ENCODE measurements at regions not wholly inside any gene's neighbourhood (a gene's known extent, or its start where the extent isn't known, plus 50 kb on each side); places are given as distances from the start of the nearest gene placed in this dataset.

DNA sequence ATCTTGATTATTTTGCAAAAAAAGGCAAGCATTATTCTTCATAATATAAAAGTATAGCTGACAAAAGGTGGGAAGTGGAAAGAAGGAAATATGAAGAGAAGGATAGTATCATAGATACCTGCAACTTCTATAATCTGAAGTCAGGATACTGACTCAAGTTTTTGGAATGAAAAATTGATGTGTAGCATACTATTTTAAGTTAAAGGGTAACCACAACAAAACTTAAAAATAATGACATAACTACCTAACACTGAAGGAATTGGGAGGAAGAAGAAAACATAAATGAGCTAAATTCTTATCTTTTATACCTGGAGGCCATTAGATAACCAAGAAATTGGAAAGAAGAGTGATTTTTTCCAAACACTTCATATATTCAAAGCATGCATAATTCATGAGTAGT lies 51.8 kb upstream of the TLE1 start:
- no peak for DNase-seq (ENCODE audit: low read depth in 2 of 3, low spot score in 1 of 3)

DNA sequence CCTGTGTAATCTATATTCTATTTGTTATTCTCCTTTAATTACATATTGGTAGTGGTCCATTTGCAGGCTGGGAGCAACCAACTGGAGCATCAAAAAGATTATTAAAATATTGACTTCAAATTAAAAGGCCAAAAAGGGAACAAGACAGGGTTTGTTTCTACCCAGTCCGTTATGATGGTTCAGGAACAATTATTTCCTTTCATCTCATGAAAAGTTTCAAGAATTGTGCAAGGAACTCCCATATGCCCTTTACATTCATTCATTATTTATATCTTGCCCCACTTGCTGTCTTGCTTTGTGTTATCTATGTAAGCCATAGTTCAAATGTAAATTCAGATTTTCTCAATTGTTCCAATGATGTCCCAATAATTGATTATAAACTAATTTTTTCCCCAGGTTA lies 58.7 kb upstream of the TLE1 start:
- no peak for DNase-seq (ENCODE audit: low read depth in 2 of 3, low spot score in 1 of 3)

DNA sequence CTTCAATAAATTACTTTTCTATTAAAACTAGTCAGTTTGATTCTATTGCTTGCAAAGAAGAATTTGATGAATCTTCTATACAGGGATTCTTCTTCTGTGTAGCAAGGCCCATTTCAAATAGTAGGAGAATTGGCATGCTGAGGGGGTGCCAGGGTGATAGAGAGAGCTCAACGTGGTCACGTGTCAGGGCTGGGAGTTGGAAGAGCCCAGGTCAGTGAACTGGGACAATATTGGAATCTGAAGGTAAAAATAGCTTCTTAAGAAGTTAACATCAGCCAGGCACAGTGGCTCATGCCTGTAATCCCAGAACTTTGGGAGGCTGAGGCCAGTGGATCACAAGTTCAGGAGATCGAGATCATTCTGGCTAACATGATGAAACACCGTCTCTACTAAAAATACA lies 64.1 kb upstream of the TLE1 start:
- no peak for DNase-seq (ENCODE audit: low read depth in 2 of 3, low spot score in 1 of 3)

DNA sequence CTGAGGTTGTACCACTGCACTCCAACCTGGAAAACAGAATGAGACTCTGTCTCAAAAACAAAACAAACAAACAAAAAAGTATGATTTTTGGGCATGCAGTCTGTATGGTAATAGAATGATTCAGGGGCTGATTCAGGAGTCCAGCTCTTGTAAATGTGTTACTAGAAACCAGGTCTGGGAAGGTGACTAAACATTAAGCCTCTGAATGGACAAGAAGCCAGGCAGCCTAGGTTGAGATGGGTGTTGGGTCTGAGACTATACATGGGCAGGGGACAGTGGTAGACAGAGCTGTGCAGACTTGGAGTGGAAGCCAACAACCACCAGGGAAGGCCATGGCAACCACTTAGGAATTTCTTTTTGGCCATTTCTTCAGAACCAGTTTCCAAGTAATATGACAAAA lies 64.9 kb upstream of the TLE1 start:
- no peak for DNase-seq (ENCODE audit: low read depth in 2 of 3, low spot score in 1 of 3)

DNA sequence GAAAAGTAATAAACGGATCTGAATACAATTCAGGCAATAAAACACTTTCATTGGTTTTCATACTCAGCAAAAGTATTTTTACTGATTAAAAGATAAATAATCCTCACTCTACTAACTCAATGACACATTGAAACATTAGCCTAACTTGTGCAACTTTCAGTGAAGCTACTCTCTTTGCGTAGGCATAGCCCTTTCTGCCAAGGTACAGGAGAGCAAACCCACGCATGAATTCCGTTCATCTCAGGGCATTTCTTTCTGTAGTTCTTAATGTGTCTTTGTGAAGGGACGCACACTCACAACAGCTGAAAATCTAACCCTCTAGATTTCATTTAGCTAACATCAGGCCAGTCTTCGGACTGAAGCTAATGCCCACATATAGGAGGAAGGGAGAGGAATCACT lies 66.4 kb upstream of the TLE1 start:
- DNase-seq (ENCODE audit: low read depth in 2 of 3, low spot score in 1 of 3), result no peak

DNA sequence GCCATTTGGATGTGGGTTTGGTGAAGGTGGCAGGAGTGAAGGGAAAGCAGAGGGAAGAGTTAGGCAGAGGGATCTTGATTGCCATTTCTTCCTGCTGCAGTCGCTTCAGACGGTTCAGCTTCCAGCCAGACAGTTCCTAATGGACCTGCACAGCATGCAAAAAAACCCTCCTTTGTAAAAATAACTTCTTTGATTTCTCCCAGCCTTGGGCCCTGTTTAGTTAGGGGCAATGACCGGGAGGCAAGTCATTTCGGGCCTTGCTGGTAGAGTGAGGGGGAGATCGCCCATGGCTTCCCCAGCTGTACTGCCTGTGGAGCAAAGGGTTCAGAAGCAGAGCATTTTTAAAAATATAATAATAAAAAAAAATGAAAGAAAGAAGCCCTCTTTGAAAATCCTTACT lies 67.2 kb upstream of the TLE1 start:
- DNase-seq (ENCODE audit: low read depth in 2 of 3, low spot score in 1 of 3), result no peak

DNA sequence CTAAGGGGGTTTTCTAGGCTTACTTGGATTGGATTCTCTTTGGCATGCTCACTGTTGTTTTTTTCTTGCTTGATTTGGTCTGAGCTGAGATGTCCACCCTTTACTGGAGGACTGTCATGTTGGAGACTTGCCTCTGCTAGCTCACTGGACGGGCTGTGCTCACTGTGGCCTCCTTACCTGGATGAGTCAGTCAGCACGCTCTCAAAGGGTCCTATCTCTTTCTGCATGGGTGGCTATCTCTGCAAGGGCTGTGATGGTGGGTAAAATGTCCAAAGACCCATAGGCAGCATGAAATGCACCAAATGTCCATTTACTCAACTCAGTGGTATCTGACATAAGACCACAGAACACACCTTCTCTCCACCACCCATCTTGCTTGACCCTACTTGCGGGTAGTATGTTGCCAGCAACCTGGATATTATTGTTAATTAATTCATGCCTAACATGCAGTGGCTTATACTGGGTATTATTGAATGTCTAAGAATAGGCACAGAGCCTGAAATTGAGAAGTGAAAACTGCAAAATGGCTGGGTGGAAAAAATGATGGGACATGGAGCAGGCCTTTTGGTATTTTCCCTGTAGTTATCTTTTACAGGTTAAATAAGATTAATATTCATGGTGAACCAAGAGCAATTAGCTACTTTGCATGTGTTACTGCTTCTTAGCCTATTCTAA lies 68.9 kb upstream of the TLE1 start:
- DNase-seq (ENCODE audit: low read depth in 2 of 3, low spot score in 1 of 3), result no peak

DNA sequence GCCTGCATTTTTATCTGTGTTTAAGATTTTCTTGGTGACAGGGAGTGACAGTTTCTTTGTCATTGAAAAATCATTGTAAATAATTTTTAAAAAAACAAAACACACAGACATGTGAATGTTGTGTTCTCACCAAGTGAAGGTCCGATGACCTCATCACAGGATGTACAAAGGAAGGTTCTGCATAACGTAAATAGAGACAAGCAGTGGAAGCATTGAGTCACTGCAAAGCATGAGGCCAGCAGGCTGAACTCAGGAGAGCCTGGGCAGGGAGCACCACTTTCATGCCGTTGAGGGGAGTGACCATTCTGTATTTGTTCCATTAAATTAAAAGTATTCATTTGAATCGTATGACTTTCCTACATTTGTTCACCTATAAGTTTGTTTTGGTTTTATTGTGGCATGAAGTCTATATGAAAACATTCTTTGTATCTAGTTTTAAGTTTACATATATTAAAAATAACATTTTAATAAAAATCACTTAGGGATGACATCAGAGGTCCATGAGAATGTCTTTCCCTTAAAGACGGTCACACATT lies 70.4 kb upstream of the TLE1 start:
- no peak for DNase-seq (ENCODE audit: low read depth in 2 of 3, low spot score in 1 of 3)

DNA sequence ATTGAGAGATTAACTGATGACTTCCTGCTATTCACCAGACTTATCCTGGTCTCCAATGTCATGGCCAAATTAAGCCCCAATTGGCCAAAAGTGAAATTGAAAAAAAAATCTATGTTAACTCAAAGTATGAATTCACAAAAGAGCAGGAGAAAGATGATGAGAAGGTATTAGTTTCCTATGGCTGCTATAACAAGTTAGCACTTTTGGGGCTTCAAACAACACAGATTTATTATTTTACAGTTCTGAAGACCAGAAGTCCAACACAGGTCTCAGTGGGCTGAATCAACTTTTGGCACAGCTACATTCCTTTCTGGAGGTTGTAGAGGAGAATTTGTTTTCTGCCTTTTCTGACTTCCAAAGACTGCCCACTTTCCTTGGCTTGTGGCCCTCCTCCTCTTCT lies 78.6 kb upstream of the TLE1 start:
- no peak for DNase-seq (ENCODE audit: low read depth in 2 of 3, low spot score in 1 of 3)

DNA sequence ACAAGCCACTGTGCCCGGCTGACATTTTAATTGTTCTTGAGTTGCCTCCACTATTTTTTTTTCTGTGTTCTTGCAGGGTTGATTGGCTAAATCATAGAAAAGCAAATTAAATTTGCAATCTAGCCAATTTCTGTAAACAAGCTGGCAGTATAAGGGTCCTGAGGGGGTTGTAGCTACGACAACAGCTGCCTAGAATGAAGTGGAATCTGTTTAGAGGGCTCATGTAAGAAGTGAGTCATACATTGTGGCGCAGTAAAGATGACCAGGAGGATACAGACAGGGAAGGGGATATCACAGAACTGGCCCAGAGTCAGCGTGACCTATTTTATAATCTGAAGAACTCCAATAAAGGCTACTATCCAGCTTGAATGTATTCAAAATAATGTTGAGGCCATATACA lies 82.2 kb upstream of the TLE1 start:
- DNase-seq (ENCODE audit: low read depth in 2 of 3, low spot score in 1 of 3), result no peak

DNA sequence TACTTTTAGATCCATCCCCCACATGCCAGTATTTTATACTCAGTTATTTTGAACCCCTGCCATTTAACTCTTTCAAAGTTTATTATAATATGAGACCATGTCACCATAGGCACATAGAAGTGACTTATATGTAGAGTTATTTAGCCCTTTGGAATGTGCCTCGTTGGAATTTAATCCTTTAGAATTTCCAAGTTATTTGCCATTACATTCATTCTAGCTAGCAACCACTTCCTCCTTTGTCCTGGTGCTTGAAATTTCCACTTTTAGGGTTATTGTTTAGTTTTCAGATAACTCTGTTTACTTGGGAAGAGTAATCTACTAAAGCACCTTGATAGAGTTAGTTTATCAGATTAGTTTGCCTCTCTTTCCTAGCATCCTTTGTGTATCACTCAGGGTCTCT lies 82.8 kb upstream of the TLE1 start:
- DNase-seq (ENCODE audit: low read depth in 2 of 3, low spot score in 1 of 3), result no peak

DNA sequence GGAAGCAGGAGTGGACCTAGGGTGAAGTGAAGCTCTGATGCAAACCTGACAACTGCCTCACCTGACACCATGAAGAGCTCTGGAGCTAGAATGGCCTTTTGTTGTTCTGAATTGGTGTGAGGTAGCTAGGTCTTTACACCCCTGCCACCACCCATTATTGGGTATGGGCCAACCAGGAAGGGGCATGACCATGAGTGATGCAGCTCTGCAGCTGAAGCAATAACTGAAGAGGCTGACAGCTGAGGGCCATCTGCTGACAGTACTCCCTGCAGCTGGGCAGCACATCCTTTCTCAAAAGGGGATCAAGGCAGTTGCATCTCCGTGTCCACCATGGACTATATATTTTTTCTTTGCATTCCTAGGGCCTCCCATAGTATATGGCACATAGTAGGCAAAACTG lies 87.0 kb upstream of the TLE1 start:
- no peak for DNase-seq (ENCODE audit: low read depth in 2 of 3, low spot score in 1 of 3)

DNA sequence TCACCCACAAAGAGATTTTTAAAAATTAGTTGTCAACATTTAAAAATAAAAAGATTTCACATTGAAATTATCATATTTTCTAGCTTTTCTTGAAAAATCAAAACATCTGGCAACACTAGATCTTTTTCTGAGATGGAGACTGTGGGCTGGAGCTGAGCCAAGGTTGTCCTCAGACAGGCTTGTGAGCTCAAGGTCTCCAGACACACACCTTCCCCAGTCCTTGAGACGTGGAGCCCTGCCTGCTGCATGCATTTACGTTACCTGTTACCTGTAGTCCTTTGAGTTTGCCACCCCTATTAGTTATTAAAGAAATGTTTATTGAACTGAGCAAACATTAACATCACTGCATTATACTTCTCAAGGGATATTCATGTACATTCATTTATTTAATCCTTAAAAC lies 87.5 kb upstream of the TLE1 start:
- DNase-seq (ENCODE audit: low read depth in 2 of 3, low spot score in 1 of 3), result no peak

DNA sequence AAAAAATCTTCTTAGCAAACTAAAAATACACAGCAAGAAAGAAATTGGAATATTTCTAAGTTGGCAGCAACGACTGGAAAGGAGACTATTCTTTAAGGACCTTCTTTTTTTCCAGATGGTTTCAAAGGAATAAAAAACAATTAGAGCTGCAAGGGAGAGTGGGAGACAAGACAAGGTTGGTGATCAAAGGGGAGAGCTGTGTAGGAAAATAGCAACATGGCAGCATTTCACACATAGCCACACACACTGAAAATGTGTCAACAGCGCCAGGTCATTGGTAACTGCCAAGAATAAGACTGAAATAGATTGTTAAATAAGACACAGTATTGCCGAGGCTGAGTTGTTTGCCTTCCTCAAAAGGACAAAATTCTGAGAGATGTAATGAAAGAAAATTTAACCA lies 88.1 kb upstream of the TLE1 start:
- DNase-seq (ENCODE audit: low read depth in 2 of 3, low spot score in 1 of 3), result no peak

DNA sequence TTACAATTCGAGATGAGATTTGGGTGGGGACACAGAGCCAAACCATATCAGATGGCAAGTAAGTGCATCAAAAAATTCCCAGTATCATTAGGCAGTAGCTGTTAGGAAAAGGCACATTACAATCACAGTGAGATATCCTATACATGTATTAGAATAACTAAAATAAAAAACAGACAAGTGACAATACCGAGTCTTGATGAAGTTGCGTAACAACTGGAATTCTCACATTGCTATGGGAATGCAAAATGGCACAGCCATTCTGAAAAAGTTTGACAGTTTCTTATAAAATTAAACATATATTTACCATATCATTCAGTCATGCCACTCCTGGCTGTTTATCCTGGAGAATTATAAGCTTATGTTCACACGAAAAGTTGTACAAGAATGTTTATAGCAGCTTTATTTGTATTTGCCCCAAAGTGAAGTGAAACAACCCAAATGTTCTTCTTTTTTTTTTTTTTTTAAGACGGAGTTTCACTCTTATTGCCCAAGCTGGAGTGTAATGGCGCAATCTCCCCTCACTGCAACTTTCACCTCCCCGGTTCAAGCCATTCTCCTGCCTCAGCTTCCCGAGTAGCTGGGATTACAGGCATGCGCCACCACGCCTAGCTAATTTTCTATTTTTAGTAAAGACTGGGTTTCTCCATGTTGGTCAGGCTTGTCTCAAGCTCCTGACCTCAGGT lies 93.1 kb upstream of the TLE1 start:
- DNase-seq (ENCODE audit: low read depth in 2 of 3, low spot score in 1 of 3), result no peak

DNA sequence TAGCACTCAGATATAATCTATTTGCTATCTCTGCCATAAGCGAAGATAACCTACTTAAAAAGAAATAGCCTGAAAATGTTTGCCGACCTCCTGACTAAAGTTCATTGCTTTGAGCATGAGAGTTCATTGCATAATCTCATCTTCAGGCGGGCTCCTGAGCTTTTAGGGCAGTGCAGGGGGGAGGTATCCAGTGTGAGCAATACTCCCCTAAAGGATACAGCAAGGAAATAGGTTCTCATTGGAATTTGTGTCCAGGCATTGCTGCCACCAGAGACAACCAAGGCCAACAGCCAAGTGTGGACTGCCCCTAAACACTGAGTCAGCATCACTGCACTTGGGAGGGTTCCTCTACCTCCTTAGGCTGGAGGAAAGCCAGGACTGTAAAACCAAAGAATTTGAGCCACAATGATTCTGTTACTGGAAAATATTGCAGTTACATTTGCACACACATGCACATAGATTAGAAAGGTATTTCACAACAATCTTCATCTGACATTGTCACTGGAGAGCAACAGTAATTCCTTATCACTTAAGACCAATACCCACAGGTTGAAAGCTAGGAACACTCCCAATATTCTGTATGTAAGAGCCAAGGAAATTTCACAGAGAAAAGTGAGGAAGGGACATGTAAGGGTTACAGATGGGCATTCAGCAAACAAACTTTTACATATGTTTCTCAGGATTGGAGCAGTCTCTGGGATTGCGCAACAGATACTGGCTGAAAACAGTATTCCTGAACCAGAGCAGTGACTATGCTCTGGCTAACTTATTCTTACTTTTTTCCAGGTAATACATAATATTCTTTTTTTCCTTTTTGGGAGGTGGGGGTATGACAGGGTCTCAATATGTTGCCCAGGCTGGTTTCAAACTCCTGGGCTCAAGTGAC lies 98.6 kb upstream of the TLE1 start:
- DNase-seq (ENCODE audit: low read depth in 2 of 3, low spot score in 1 of 3), result no peak

DNA sequence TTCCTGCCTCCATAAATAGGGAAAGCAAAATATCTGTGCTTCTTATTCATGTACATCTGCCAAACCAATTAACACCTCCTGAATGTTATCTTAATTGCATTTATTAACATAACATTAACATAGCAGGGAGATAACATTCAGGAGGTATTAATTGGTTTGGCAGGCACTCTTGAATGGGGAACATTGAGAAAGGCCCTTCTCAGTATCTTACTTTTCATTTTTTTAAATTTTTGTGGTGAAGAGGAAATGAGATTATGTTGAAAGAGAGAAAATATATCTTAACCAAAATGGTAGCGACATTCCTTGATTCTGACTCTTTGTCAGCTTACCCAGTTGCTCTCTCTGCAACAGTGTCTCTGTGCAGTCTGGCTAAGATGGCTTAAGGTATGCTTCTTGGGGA lies 100.4 kb upstream of the TLE1 start:
- DNase-seq (ENCODE audit: low read depth in 2 of 3, low spot score in 1 of 3), result no peak

DNA sequence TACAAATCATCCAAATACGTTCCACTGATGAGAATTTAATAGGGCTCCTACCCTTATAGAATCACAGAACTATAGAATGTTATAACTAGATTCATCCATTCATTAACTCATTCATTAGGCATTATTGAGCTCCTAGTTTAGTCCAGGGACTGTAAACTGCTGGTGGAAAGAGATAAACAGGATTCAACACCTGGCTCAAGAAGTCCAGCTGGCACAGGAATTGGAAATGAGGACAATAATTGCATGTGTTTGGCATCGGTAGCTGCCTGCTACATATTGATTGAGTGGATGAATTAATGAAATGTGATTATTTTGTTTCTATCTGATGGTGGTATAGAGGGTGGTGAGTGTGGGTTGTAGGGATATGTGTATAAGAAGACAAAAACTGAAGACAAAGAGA lies 100.8 kb upstream of the TLE1 start:
- DNase-seq (ENCODE audit: low read depth in 2 of 3, low spot score in 1 of 3), result no peak

DNA sequence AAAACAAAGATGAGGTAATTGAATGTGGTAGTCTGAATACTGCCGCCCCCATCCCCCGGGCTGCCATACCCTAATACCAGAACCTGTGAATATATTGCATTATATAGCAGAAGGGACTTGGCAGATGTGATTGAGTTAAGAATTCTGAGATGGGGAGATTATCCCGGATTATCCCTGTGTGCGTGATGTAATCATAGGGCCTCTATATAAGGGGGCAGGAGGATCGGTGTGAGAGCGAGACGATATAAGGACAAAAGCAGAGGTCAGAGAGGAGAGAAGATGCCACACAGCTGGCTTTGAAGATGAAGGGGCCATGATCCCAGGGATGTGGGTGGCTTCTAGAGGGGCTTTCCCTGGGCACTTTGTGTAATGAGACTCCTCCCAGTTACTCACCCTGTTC lies 101.7 kb upstream of the TLE1 start:
- no peak for DNase-seq (ENCODE audit: low read depth in 2 of 3, low spot score in 1 of 3)

DNA sequence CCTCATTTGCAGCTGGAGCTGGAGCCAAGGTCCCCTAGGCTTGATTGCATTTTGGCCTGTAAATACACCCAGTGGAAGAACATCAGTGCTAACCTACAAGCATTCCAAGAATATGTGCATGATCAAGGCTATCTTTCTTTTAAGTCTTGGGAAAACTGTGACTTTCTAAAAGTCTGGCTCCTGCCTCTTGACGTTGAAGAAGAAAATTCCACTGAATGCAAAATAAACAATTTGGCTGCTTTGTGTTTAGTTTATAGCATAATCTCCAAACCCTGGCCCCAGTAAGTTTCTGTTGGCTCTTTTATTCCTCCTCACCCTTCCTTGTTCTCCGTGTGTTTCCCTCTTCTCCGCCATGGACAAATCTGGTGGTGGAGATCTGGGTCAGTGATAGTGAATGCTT lies 109.3 kb upstream of the TLE1 start:
- DNase-seq (ENCODE audit: low read depth in 2 of 3, low spot score in 1 of 3), result no peak

DNA sequence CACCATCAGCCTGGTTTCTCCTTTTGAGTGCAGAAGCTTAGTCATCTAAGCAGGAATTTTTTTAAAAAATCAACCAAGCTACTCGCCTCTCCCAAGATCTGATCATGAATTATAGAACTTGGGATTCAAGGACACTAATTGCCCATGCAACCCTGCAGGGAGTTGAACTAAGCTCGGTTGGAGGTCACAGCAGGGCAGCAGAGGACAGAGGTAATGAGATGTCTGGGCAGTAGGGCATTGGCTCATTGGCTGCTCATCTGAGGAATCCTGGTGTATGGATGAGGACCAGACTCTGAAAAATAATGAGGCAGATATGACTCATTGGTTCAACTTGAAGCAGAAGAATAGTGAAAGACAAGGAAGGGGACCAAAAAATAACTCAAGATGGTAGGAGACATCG lies 111.8 kb upstream of the TLE1 start:
- no peak for DNase-seq (ENCODE audit: low read depth in 2 of 3, low spot score in 1 of 3)

DNA sequence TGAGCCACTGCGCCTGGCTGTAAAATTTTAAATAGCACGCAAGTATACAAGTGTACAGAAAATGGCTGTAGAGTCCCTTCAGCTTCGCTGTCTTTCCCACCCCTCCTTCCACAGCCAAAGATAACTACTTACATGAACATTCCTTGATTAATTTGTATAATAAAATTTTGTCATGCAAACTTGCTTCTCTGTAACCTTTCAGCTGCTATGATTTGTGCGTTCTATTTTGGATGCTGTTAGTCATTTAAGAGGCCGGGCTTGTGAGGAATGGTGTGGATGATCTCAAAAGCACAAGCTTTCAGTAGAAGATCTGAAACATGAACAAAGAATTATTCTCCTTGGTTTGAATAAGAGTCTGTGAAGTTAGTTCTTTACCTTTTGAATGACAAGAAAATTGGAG lies 115.0 kb upstream of the TLE1 start:
- no peak for DNase-seq (ENCODE audit: low read depth in 2 of 3, low spot score in 1 of 3)

All from stimulated activated CD4-positive, alpha-beta T cell treated with anti-CD3 and anti-CD28 coated beads, Interleukin-12 subunit alpha, Interleukin-12 subunit beta, amount 100 ng/mL, for 48 hours (primary cell).